ENCODE measurements at regions not wholly inside any gene's neighbourhood (a gene's known extent, or its start where the extent isn't known, plus 50 kb on each side); places are given as distances from the start of the nearest gene placed in this dataset.

DNA sequence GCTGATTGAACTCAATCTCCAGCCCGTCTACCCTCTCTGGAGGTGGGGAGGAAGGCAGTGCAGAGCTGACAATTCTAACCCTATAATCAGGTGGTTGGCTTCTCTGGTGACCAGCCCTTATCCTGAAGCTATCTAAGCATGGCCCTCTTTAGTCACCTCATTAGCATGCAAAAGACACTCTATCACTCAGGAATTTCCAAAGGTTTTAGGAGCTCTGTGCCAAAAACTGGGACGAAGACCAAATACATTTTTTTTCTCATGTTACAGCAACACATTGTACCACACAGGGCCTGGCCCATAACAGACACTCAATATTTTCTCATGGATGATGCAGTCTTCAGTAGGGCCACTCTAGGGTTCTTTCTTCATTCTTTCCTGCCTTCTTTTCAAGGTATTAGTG, 118.8 kb upstream of the VLDLR start:
- TF ChIP-seq SMC3 (IDR thresholded peaks at IDR 0.05; ENCODE audit: low read depth, low read length) (no peak), RFX5 (IDR thresholded peaks at IDR 0.05; ENCODE audit: low read depth, low read length) (no peak), CTCF (conservative IDR thresholded peaks at IDR 0.05; ENCODE audit: low read depth, low read length) (no peak), MAZ (IDR thresholded peaks at IDR 0.05; ENCODE audit: borderline replicate concordance, low read depth, low read length) (no peak), POLR2A (IDR thresholded peaks at IDR 0.05; ENCODE audit: low read depth, low read length) (no peak), CEBPB (IDR thresholded peaks at IDR 0.05; ENCODE audit: low read depth, low read length) (no peak), MAFK (IDR thresholded peaks at IDR 0.05; ENCODE audit: low read depth, low read length) (no peak)
- TF ChIP-seq, protein P1, sequence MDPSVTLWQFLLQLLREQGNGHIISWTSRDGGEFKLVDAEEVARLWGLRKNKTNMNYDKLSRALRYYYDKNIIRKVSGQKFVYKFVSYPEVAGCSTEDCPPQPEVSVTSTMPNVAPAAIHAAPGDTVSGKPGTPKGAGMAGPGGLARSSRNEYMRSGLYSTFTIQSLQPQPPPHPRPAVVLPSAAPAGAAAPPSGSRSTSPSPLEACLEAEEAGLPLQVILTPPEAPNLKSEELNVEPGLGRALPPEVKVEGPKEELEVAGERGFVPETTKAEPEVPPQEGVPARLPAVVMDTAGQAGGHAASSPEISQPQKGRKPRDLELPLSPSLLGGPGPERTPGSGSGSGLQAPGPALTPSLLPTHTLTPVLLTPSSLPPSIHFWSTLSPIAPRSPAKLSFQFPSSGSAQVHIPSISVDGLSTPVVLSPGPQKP (IDR thresholded peaks at IDR 0.05; ENCODE audit: borderline replicate concordance, low read depth, low read length) = no peak

Data from IMR-90 (cell line).